SK-N-SH (cell line): ENCODE measurements at regions not wholly inside any gene's neighbourhood (a gene's known extent, or its start where the extent isn't known, plus 50 kb on each side); places are given as distances from the start of the nearest gene placed in this dataset.

Source experiments
- EZH2phosphoT487 ChIP-seq: fragments of 200-600 bp; sonication (generic); IDR thresholded peaks from 2 replicates; pipeline ENCODE4 v1.6.1; 2017; ENCODE audit warnings: low read depth, mixed run types, mild to moderate bottlenecking, antibody characterized with exemption, moderate library complexity, borderline replicate concordance
- GABPA ChIP-seq: IDR thresholded peaks from 2 replicates; pipeline ENCODE4 v1.4.0; 2012; ENCODE audit warnings: low read depth, mild to moderate bottlenecking
- MXI1 ChIP-seq: IDR thresholded peaks from 2 replicates; pipeline ENCODE4 v1.6.1; 2012; ENCODE audit warnings: mild to moderate bottlenecking, low read depth, low read length, improper control_type of control experiment
- NFIC ChIP-seq: IDR thresholded peaks from 2 replicates; pipeline ENCODE4 v1.4.0; 2012; ENCODE audit warnings: borderline replicate concordance
- POLR2AphosphoS5 ChIP-seq: IDR thresholded peaks from 2 replicates; pipeline ENCODE4 v1.6.1; 2012; ENCODE audit warnings: low read depth, low read length
- RFX5 ChIP-seq: IDR thresholded peaks from 2 replicates; pipeline ENCODE4 v1.6.1; 2012; ENCODE audit warnings: mild to moderate bottlenecking, improper control_type of control experiment, low read length
- SIN3A ChIP-seq: IDR thresholded peaks from 2 replicates; pipeline ENCODE4 v1.6.1; 2012; ENCODE audit warnings: low read depth, mild to moderate bottlenecking, low read length, moderate library complexity, borderline replicate concordance
- TEAD4 ChIP-seq: IDR thresholded peaks from 2 replicates; pipeline ENCODE4 v1.4.0; 2012; ENCODE audit warnings: mild to moderate bottlenecking, borderline replicate concordance; ENCODE audit not compliant: insufficient read depth
- TF ChIP-seq, protein P1 (sequence below): fragments of 200-600 bp; sonication (generic); IDR thresholded peaks from 2 replicates; pipeline ENCODE4 v1.6.1; 2017; ENCODE audit warnings: antibody characterized with exemption, mild to moderate bottlenecking, moderate library complexity
- TF ChIP-seq, protein P2 (sequence below): IDR thresholded peaks from 2 replicates; pipeline ENCODE4; 2012
- TF ChIP-seq, protein P3 (sequence below): IDR thresholded peaks from 2 replicates; pipeline ENCODE4 v1.4.0; 2012; ENCODE audit warnings: low read depth

DNA sequence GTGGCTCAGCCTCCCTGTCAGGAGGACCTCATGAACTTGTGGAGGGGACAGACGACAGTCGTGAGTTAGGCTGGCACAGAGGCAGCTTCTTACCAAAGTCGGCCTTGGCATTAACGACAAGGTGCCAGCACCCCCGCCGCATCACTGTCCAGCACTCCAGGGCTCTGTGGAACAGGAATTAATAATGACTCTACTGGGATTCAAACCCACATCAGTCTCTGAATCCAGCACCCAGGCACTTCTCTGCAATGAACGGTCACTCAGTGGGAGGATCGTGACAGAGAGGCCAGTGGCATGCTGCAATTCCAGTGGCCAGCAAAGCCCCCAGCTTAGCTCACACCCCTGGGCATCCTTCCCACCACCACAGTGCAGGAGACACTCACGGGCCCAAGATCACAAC is 263.3 kb upstream of the ADAMTS16 start:
- TF ChIP-seq, protein P1, sequence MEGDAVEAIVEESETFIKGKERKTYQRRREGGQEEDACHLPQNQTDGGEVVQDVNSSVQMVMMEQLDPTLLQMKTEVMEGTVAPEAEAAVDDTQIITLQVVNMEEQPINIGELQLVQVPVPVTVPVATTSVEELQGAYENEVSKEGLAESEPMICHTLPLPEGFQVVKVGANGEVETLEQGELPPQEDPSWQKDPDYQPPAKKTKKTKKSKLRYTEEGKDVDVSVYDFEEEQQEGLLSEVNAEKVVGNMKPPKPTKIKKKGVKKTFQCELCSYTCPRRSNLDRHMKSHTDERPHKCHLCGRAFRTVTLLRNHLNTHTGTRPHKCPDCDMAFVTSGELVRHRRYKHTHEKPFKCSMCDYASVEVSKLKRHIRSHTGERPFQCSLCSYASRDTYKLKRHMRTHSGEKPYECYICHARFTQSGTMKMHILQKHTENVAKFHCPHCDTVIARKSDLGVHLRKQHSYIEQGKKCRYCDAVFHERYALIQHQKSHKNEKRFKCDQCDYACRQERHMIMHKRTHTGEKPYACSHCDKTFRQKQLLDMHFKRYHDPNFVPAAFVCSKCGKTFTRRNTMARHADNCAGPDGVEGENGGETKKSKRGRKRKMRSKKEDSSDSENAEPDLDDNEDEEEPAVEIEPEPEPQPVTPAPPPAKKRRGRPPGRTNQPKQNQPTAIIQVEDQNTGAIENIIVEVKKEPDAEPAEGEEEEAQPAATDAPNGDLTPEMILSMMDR: no peak
- TF ChIP-seq RFX5 (no peak), SIN3A (no peak), POLR2AphosphoS5 (no peak), MXI1 (no peak), EZH2phosphoT487 (no peak), GABPA (no peak), NFIC (no peak), TEAD4 (no peak)
- TF ChIP-seq, protein P2, sequence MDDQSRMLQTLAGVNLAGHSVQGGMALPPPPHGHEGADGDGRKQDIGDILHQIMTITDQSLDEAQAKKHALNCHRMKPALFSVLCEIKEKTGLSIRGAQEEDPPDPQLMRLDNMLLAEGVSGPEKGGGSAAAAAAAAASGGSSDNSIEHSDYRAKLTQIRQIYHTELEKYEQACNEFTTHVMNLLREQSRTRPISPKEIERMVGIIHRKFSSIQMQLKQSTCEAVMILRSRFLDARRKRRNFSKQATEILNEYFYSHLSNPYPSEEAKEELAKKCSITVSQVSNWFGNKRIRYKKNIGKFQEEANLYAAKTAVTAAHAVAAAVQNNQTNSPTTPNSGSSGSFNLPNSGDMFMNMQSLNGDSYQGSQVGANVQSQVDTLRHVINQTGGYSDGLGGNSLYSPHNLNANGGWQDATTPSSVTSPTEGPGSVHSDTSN: no peak
- TF ChIP-seq, protein P3, sequence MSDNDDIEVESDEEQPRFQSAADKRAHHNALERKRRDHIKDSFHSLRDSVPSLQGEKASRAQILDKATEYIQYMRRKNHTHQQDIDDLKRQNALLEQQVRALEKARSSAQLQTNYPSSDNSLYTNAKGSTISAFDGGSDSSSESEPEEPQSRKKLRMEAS: no peak
